Prostate gland (tissue), 2 donors: ENCODE measurements at regions not wholly inside any gene's neighbourhood (a gene's known extent, or its start where the extent isn't known, plus 50 kb on each side); places are given as distances from the start of the nearest gene placed in this dataset.

Experiments used
- POLR2A ChIP-seq: fragments of 450-650 bp; IDR thresholded peaks from one replicate; pipeline ENCODE4 v1.6.1; 2016; ENCODE audit warnings: antibody characterized with exemption, mild to moderate bottlenecking
- TF ChIP-seq, protein P1 (sequence below), 4 experiments: fragments of 200-600 bp in 2 of 4; fragments of 450-650 bp in 2 of 4; sonication (generic) in 2 of 4; IDR thresholded peaks; 1 replicate in 3 of 4; 2 replicates in 1 of 4; pipeline ENCODE4 v1.5.1; 2016 to 2019; ENCODE audit warnings: antibody characterized with exemption in 4 of 4, mild to moderate bottlenecking in 2 of 4, moderate library complexity in 2 of 4

DNA sequence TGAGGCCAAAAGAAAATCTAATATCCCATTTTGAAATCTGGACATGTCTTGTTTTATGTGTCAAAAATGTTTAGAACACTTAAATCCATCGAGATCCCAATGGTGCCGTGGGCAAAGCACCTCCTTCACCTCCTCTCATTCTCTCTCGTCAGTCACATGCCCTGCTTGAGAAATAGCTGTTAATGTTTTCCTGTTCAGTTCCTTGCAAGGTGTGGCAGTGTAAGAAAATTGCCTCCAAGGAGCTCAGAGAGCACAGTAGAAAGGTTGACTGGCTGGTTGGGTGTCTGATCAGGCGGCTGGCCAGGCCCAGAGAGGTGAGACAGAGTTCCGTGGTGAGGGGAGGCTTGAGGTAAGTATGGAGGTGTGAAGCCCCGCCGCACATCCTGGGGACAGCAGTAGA is 210.2 kb downstream of the TSN start:
- TF ChIP-seq, protein P1, sequence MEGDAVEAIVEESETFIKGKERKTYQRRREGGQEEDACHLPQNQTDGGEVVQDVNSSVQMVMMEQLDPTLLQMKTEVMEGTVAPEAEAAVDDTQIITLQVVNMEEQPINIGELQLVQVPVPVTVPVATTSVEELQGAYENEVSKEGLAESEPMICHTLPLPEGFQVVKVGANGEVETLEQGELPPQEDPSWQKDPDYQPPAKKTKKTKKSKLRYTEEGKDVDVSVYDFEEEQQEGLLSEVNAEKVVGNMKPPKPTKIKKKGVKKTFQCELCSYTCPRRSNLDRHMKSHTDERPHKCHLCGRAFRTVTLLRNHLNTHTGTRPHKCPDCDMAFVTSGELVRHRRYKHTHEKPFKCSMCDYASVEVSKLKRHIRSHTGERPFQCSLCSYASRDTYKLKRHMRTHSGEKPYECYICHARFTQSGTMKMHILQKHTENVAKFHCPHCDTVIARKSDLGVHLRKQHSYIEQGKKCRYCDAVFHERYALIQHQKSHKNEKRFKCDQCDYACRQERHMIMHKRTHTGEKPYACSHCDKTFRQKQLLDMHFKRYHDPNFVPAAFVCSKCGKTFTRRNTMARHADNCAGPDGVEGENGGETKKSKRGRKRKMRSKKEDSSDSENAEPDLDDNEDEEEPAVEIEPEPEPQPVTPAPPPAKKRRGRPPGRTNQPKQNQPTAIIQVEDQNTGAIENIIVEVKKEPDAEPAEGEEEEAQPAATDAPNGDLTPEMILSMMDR (IDR thresholded peaks at IDR 0.05), result no peak
- no peak for TF ChIP-seq POLR2A
